SK-MEL-5 (cell line): ENCODE measurements at regions not wholly inside any gene's neighbourhood (a gene's known extent, or its start where the extent isn't known, plus 50 kb on each side); places are given as distances from the start of the nearest gene placed in this dataset.

Source experiments
- DNase-seq: peaks from one replicate; pipeline ENCODE4 v3.0.0-alpha.2; 2016; ENCODE audit warnings: low read depth, low spot score
- in situ Hi-C: cut with HindIII; loops from 2 replicates; pipeline ENCODE4 v1.10.0; 2016; ENCODE audit warnings: low sequenced_read_pairs, high pct_unique_total_duplicates, low pct_unique_long_range_greater_than_20kb
- small RNA-seq, 2 experiments: library from RNA; depleted of rRNA; stranded (forward); fragments of <200 nt; gene quantifications; one replicate each; pipeline ENCODE3, GENCODE V24; 2014

DNA sequence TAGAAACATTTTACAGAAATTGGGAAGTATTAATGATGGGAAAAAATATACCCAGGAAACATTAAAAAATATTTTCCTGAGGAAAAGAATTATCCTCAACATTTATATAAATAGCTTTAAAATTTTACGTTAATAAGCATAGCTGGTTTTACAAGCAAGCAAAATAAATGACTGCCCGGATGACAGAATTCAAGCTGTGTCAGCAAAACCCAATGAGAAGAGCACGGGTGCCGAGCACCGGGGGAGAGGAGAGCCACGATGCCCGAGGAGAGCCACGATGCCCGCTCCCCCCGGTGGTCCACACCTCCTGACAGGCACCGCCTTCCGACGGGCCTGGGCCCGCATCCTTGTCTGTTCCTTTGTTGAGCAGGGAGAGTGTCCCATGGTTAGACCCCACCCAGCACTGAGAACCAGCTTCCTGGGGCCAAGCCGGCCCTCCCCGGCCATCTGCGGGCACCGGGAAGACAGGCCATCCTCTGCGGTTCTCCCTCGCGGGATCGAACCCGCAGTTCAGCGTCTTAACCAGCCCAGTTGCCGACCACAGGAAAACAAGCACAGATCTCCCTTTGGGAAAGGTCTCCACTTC, 63.3 kb upstream of the PDE10A start:
- no peak for DNase-seq
- in situ Hi-C loops = no loop called here

DNA sequence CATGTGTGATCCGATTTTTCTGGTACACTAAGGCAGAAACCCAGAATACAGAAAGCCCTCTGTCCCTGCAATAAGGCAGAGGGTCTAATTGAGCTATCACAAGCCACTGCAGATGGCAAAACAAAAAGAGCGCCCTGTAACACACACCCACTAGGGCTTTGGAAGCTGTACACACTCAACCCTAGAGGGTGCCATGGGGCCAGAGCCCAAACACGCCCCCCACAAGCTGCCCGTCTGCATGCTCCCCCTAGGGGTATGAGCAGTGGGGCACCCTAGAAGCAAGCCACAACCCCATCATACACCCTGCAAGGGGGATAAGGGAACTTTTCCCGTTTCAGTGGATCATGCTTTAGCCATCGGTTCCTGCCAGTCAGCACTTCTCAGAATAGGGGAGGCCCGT, 62.2 kb upstream of the PDE10A start:
- no peak for DNase-seq
- in situ Hi-C loops = no loop called here

DNA sequence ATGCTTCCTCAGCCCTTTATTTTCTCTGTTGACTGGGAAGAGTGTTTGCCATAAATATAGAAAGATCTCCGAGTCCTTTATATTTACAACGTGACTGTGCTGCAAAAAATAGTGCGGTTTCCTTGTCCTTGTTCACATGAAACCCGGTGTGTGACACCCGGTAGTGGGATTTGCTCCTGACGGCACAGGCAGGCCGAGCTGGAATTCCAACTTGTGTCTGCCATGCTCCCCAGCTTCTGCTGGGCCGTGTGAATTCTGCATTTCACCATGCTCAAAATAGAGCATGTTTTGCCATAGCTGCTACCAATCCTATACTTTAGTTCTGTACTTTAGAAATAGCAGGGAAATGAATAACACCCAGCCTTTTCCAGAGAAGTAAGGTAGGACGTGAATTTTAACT, 60.3 kb upstream of the PDE10A start:
- no peak for DNase-seq
- in situ Hi-C loops = no loop called here

DNA sequence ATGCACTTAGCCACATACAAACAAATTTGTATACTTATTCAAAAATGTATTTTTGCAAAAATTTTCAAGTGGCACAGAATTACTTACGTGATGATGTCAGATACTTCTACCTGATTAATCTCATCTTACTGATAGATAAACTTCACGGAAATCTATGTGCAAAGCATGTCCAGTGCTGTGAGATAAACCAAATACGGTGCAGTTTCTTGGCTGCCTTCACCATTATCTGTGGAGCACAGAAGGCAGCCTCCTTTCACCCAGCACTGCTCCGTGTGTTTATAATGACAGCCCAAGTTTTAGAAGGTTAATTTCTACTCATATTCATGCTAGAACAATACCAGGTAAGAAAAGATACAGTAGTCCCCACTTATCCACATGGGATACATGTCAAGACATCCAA, 59.0 kb upstream of the PDE10A start:
- in situ Hi-C loops = no loop called here
- DNase-seq = no peak

DNA sequence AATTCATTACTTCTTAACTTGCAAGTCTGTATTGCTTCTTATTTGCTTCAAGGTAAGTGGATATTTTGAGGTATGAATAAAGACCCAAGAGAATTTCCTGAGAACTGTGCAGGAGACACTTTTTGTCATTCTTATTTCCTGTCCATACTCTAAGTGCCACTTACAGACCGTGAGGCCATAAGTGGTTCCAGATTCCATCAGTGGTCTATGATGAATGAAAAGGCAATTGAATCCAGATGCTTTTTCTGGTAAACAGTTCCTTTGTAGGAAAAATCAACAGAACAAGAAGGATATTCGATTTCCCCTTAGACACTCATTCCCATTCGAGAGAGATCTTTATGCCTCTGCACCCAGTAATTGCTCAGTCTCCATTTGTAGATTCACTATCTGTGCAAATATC, 58.3 kb upstream of the PDE10A start:
- in situ Hi-C loops = no loop called here
- no peak for DNase-seq

GRCh38 chr6:165718491-165718891, 55.5 kb upstream of the PDE10A start:
- no peak for DNase-seq
- in situ Hi-C loops = no loop called here

GRCh38 chr6:165717732-165718465, 54.9 kb upstream of the PDE10A start:
- in situ Hi-C loops = no loop called here
- no peak for DNase-seq

DNA sequence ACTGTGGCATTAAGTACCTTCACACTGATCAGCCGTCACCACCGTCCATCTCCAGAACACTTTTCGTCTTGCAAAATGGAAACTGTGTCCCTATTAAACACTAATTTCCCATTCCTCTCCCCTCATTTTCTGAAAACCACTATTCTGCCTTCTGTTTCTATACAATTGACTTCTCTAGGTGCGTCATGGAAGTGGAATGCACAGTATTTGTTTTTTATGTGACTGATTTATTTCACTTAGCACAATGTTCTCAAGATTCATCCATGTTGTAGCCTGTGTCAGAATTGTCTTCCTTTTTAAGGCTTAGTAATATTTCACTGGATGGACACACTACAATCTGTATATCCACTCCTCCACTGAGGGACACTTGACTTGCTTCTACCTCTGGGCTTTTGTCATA, 53.8 kb upstream of the PDE10A start:
- in situ Hi-C loops = no loop called here
- DNase-seq = no peak

GRCh38 chr6:165715428-165715827, 52.4 kb upstream of the PDE10A start:
- DNase-seq = no peak
- in situ Hi-C loops = no loop called here

DNA sequence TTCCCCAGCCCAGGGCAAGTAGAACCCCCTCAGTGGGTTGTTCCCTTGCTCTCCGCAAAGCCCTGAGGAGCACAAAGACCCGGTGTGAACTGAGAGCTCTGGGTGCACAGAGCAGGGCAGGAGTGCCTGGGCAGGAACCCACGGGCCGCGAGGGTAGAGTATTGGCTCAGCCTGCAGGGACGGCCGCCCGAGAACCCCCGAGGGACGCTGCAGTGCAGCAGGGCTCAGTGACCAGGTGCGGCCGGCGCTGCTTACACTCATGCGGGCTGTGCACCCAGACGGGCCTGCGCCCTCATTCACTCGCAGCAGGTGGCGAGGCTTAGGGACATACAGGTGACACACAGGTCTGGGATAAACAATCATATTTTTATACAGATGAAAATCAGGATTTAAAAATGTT, 51.9 kb upstream of the PDE10A start:
- in situ Hi-C loops = no loop called here
- no peak for DNase-seq

DNA sequence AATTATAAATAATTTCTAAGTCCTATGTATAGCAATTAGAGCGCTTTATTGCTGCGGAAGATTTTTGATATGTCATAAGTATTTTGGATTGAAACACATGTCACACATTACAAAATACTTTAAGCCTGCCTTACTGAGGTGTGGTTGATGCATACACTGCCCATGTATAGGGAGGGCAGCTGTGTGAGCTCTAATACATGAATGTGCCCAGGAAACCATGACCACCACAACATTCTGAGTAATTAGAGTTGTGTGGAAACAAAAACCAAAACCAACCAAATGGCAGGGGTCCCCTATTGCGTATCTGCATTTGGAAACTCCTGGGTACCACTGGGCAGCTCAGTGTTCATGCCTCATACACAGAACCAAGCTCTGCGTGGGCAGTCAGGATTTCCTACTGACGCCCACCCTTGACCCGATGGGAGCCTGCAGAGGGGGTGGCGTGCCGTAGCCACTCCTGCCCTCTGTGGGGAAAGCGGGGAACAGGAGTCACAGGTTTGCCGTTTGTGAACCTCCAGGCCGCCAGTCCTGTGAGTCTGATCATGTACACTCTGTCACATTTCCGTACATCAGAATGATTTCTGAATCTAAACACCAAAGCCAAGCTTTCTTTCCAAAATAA, 50.9 kb upstream of the PDE10A start:
- DNase-seq = no peak
- in situ Hi-C loops = no loop called here

Small RNAs in the stretch of these regions (small RNA-seq; reads per million reads assigned to genes)
- 0 reads per million in 2 experiments for gene RNU6-730P
